DOHH2 (cell line): ENCODE measurements at regions not wholly inside any gene's neighbourhood (a gene's known extent, or its start where the extent isn't known, plus 50 kb on each side); places are given as distances from the start of the nearest gene placed in this dataset.

Experiments
- H3F3A ChIP-seq: fragments of 200-600 bp; sonication (generic), shearing (Covaris generic); 2 replicates; pipeline ENCODE4 v1.6.0; 2016; ENCODE audit warnings: antibody characterized with exemption, mild to moderate bottlenecking; ENCODE audit not compliant: control insufficient read depth, insufficient read depth
- H3K27ac ChIP-seq: fragments of 200-600 bp; sonication (generic); 2 replicates; pipeline ENCODE4 v1.5.1; 2014; ENCODE audit warnings: low read depth, mild to moderate bottlenecking, low read length, moderate library complexity
- H3K27me3 ChIP-seq: fragments of 200-600 bp; sonication (generic); 2 replicates; pipeline ENCODE4 v1.6.1; 2014; ENCODE audit warnings: mild to moderate bottlenecking, low read length, mixed read lengths; ENCODE audit not compliant: control insufficient read depth
- H3K36me3 ChIP-seq: fragments of 200-600 bp; sonication (generic); 2 replicates; pipeline ENCODE4 v1.6.1; 2014; ENCODE audit warnings: mild to moderate bottlenecking, low read length, moderate library complexity, mixed read lengths; ENCODE audit not compliant: control insufficient read depth
- H3K4me1 ChIP-seq: fragments of 200-600 bp; sonication (generic); 2 replicates; pipeline ENCODE4 v1.6.1; 2014; ENCODE audit warnings: mild to moderate bottlenecking, low read length, mixed read lengths; ENCODE audit not compliant: control insufficient read depth
- H3K4me2 ChIP-seq: fragments of 200-600 bp; sonication (generic); 2 replicates; pipeline ENCODE4 v1.6.0; 2014; ENCODE audit warnings: mild to moderate bottlenecking, low read length, moderate library complexity
- H3K4me3 ChIP-seq: fragments of 200-600 bp; sonication (generic); 2 replicates; pipeline ENCODE4 v1.5.1; 2014; ENCODE audit warnings: mild to moderate bottlenecking, low read length, mixed read lengths
- H3K79me2 ChIP-seq: fragments of 200-600 bp; sonication (generic); 2 replicates; pipeline ENCODE4 v1.6.1; 2014; ENCODE audit warnings: mild to moderate bottlenecking, low read length, mixed read lengths; ENCODE audit not compliant: control insufficient read depth
- H3K9me2 ChIP-seq: fragments of 200-600 bp; sonication (generic); replicated peaks from 2 replicates; pipeline ENCODE4 v1.6.1; 2014; ENCODE audit warnings: mild to moderate bottlenecking, low read length, mixed read lengths; ENCODE audit not compliant: control insufficient read depth
- H3K9me3 ChIP-seq: fragments of 200-600 bp; sonication (generic); 2 replicates; pipeline ENCODE4 v1.6.1; 2014; ENCODE audit warnings: antibody characterized with exemption, low read length, mixed read lengths; ENCODE audit not compliant: control insufficient read depth, insufficient read depth
- H4K20me1 ChIP-seq: fragments of 200-600 bp; sonication (generic); 2 replicates; pipeline ENCODE4 v1.6.0; 2014; ENCODE audit warnings: low read depth, mild to moderate bottlenecking, antibody characterized with exemption, low read length, moderate library complexity; ENCODE audit not compliant: control insufficient read depth, insufficient read depth
- CTCF ChIP-seq: fragments of 200-600 bp; sonication (generic); IDR thresholded peaks from one replicate; pipeline ENCODE4 v1.5.1; 2014; ENCODE audit warnings: antibody characterized with exemption, mild to moderate bottlenecking, low read depth, low read length; ENCODE audit not compliant: poor library complexity, severe bottlenecking
- EZH2phosphoT487 ChIP-seq: fragments of 200-600 bp; sonication (generic); IDR thresholded peaks from 2 replicates; pipeline ENCODE4 v1.6.1; 2017; ENCODE audit warnings: borderline replicate concordance, mild to moderate bottlenecking, antibody characterized with exemption, low read length, moderate library complexity, mixed read lengths

- H3K4me3 ChIP-seq, result no peak overlapping the region
- no peaks in the 10 kb centered on the region for H3K27me3 ChIP-seq
- no peaks in the 10 kb centered on the region for H3K79me2 ChIP-seq
- H3F3A ChIP-seq, result no peaks in the 10 kb centered on the region
- H4K20me1 ChIP-seq, result no peaks in the 10 kb centered on the region
- H3K4me1 ChIP-seq, result no peaks in the 10 kb centered on the region
- H3K9me2 ChIP-seq, result no peaks in the 10 kb centered on the region
- H3K36me3 ChIP-seq, result no peaks in the 10 kb centered on the region
- no peak overlapping the region for H3K4me2 ChIP-seq
- no peak overlapping the region for H3K27ac ChIP-seq
- no peaks in the 10 kb centered on the region for H3K9me3 ChIP-seq
- TF ChIP-seq EZH2phosphoT487 (no peak), CTCF (no peak)
These were observed 411.9 kb upstream of the EMCN start for GRCh38 chr4:100929758-100930157.

GRCh38 chr4:100929135-100929534 is 411.3 kb upstream of the EMCN start:
- no peak overlapping the region for H3K4me2 ChIP-seq
- no peaks in the 10 kb centered on the region for H3K27me3 ChIP-seq
- no peaks in the 10 kb centered on the region for H3K79me2 ChIP-seq
- H3K9me2 ChIP-seq, result no peaks in the 10 kb centered on the region
- no peaks in the 10 kb centered on the region for H3K4me1 ChIP-seq
- no peak overlapping the region for H3K27ac ChIP-seq
- no peaks in the 10 kb centered on the region for H3F3A ChIP-seq
- H3K36me3 ChIP-seq, result no peaks in the 10 kb centered on the region
- no peak overlapping the region for H3K4me3 ChIP-seq
- TF ChIP-seq EZH2phosphoT487, result no peak
- no peak for TF ChIP-seq CTCF
- no peaks in the 10 kb centered on the region for H4K20me1 ChIP-seq
- no peaks in the 10 kb centered on the region for H3K9me3 ChIP-seq

- Histone ChIP-seq H3K27me3 (no peaks in the 10 kb centered on the region), H3K36me3 (no peaks in the 10 kb centered on the region), H3K4me1 (no peaks in the 10 kb centered on the region), H3K9me3 (no peaks in the 10 kb centered on the region), H3K79me2 (no peaks in the 10 kb centered on the region), H3F3A (no peaks in the 10 kb centered on the region), H3K9me2 (no peaks in the 10 kb centered on the region), H3K27ac (no peak overlapping the region), H4K20me1 (no peaks in the 10 kb centered on the region), H3K4me3 (no peak overlapping the region), H3K4me2 (no peak overlapping the region)
- no peak for TF ChIP-seq EZH2phosphoT487
- no peak for TF ChIP-seq CTCF
These were observed 408.4 kb upstream of the EMCN start for GRCh38 chr4:100926039-100926717.
